Gastroesophageal sphincter (tissue), 4 donors: ENCODE measurements at regions not wholly inside any gene's neighbourhood (a gene's known extent, or its start where the extent isn't known, plus 50 kb on each side); places are given as distances from the start of the nearest gene placed in this dataset.

Experiments
- ATAC-seq: fragments of 150-250 bp; one replicate; pipeline ENCODE4 v1.9.1; 2016; ENCODE audit warnings: mild to moderate bottlenecking, moderate library complexity
- H3K27ac ChIP-seq, 4 donors: fragments of 200-600 bp; sonication (generic) in 3 of 4; 1 replicate in 3 of 4; 2 replicates in 1 of 4; pipeline ENCODE4 v1.5.1; 2016 to 2019
- H3K27me3 ChIP-seq: fragments of 200-600 bp; sonication (generic); one replicate; pipeline ENCODE4 v1.5.1; 2019
- H3K36me3 ChIP-seq, 2 donors: fragments of 200-600 bp; sonication (generic); one replicate each; pipeline ENCODE4 v1.5.1; 2019; ENCODE audit warnings: control low read depth in 1 of 2
- H3K4me1 ChIP-seq, 3 donors: fragments of 200-600 bp; sonication (generic); 1 replicate in 2 of 3; 2 replicates in 1 of 3; pipeline ENCODE4 v1.5.1; 2016 to 2019; ENCODE audit warnings: control low read depth in 2 of 3
- H3K4me3 ChIP-seq, 2 donors: fragments of 200-600 bp; sonication (generic); one replicate each; pipeline ENCODE4 v1.5.1; 2019; ENCODE audit warnings: mild to moderate bottlenecking in 1 of 2, moderate library complexity in 1 of 2
- H3K9me3 ChIP-seq, 3 donors: fragments of 200-600 bp; sonication (generic); one replicate each; pipeline ENCODE4 v1.5.1; 2017 to 2019; ENCODE audit warnings: control low read depth in 2 of 3
- CTCF ChIP-seq, 4 experiments: fragments of 200-600 bp in 2 of 4; fragments of 450-650 bp in 2 of 4; sonication (generic) in 1 of 4; IDR thresholded peaks; one replicate each; pipeline ENCODE4 v1.5.1; 2017 to 2019; ENCODE audit warnings: antibody characterized with exemption in 4 of 4, mild to moderate bottlenecking in 2 of 4, moderate library complexity in 2 of 4
- EP300 ChIP-seq: sonication (generic); formaldehyde crosslinking; IDR thresholded peaks from one replicate; pipeline ENCODE4 v1.6.1; 2017; ENCODE audit warnings: antibody characterized with exemption, mild to moderate bottlenecking
- POLR2A ChIP-seq, 2 donors: fragments of 450-650 bp; IDR thresholded peaks; one replicate each; pipeline ENCODE4 v1.6.1; 2017; ENCODE audit warnings: antibody characterized with exemption in 2 of 2, mild to moderate bottlenecking in 2 of 2, moderate library complexity in 1 of 2
- POLR2AphosphoS5 ChIP-seq: sonication (generic); formaldehyde crosslinking; IDR thresholded peaks from one replicate; pipeline ENCODE4 v1.6.1; 2017; ENCODE audit warnings: antibody characterized with exemption
- WGBS, 2 donors: methylation state at CpG; one replicate each; pipeline ENCODE4 v1.1.5; 2018; ENCODE audit warnings: low coverage in 1 of 2; 5-methylcytosine and 5-hydroxymethylcytosine counted together

GRCh38 chr5:13328316-13328715 lies 616.2 kb downstream of the DNAH5 start:
- no peak for ATAC-seq

GRCh38 chr5:13325765-13326164 lies 618.7 kb downstream of the DNAH5 start:
- TF ChIP-seq POLR2A (IDR thresholded peaks at IDR 0.05) (no peak), CTCF (IDR thresholded peaks at IDR 0.05) (no peak), EP300 (no peak), POLR2AphosphoS5 (no peak)
- Histone ChIP-seq H3K27ac (no peak overlapping the region), H3K9me3 (no peaks in the 10 kb centered on the region), H3K4me1 (no peaks in the 10 kb centered on the region), H3K27me3 (no peaks in the 10 kb centered on the region), H3K36me3 (no peaks in the 10 kb centered on the region), H3K4me3 (no peak overlapping the region)
- no peak for ATAC-seq
- 0 to 57% methylated on average over 1 of the region's 1 CpG for WGBS, 2 donors

More at GRCh38 chr5:13328316-13328715, 616.2 kb downstream of the DNAH5 start:
- Histone ChIP-seq H3K27ac (no peak overlapping the region), H3K4me3 (no peak overlapping the region), H3K36me3 (no peaks in the 10 kb centered on the region), H3K27me3 (no peaks in the 10 kb centered on the region), H3K4me1 (no peaks in the 10 kb centered on the region), H3K9me3 (peaks cover 0 to 4% (median 0%) of the 10 kb centered on the region in 3 donors)
- no peak for TF ChIP-seq POLR2A (IDR thresholded peaks at IDR 0.05)
- TF ChIP-seq POLR2AphosphoS5: no peak
- TF ChIP-seq EP300: no peak
- TF ChIP-seq CTCF (IDR thresholded peaks at IDR 0.05): no peak
- WGBS, 2 donors: 80 to 87% methylated on average over 1 of the region's 1 CpG

DNA sequence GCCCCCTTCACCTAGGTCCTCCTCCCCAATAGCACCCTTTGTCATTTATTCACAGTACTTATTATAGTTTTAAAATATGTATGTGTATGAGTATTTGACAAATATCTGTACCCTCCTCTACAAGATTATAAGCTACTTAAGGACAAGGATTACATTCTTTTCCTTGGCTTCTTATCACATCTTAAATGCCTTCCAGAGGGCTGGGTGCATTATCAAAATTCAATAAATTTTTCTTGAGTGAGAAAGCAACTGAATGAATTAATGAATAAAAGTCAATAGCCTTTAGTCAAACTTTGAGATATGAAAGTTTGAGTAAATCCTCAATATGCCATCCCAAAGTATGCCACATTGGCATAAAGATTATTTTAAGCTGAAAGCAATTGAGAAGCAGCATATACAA lies 621.7 kb downstream of the DNAH5 start:
- Histone ChIP-seq H3K27ac (no peak overlapping the region), H3K27me3 (no peaks in the 10 kb centered on the region), H3K4me3 (no peak overlapping the region), H3K9me3 (peaks cover 0 to 12% (median 0%) of the 10 kb centered on the region in 3 donors), H3K4me1 (no peaks in the 10 kb centered on the region), H3K36me3 (no peaks in the 10 kb centered on the region)
- ATAC-seq: no peak
- TF ChIP-seq CTCF (IDR thresholded peaks at IDR 0.05): no peak
- TF ChIP-seq POLR2A (IDR thresholded peaks at IDR 0.05): no peak
- TF ChIP-seq EP300: no peak
- no peak for TF ChIP-seq POLR2AphosphoS5

DNA sequence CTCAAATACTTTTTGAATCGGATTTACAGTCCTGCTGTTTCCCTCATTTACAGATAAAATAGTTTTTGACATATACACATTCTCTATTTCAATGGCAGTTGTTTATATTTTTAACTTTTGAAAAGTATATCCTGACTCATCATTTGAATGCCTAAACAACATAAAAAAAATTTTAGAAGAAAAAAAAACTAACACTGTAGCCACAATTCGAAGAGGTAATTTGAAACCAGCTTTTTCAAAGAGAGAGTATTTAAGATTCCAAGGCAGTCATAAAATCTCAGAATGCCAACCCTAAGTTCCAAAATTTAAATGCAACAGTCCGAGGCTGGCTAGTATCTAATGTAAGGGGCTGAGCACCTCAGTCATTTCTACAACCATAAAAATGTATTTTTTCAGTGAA lies 626.8 kb downstream of the DNAH5 start:
- H3K4me1 ChIP-seq: no peaks in the 10 kb centered on the region
- H3K27me3 ChIP-seq: no peaks in the 10 kb centered on the region
- TF ChIP-seq CTCF (IDR thresholded peaks at IDR 0.05): no peak
- no peak for TF ChIP-seq POLR2AphosphoS5
- TF ChIP-seq EP300: no peak
- no peak for TF ChIP-seq POLR2A (IDR thresholded peaks at IDR 0.05)
- H3K4me3 ChIP-seq: no peak overlapping the region
- no peak overlapping the region for H3K27ac ChIP-seq
- WGBS, 2 donors: 47 to 50% methylated on average over 3 of the region's 3 CpGs
- H3K9me3 ChIP-seq: peaks cover 0 to 12% (median 0%) of the 10 kb centered on the region in 3 donors
- no peaks in the 10 kb centered on the region for H3K36me3 ChIP-seq
- no peak for ATAC-seq

- WGBS, 2 donors: 58 to 77% methylated on average over 2 of the region's 2 CpGs
- Histone ChIP-seq H3K27me3 (no peaks in the 10 kb centered on the region), H3K36me3 (no peaks in the 10 kb centered on the region), H3K4me3 (no peak overlapping the region), H3K4me1 (no peaks in the 10 kb centered on the region), H3K9me3 (peaks cover 0 to 12% (median 0%) of the 10 kb centered on the region in 3 donors), H3K27ac (no peak overlapping the region)
- ATAC-seq: no peak
- TF ChIP-seq CTCF (IDR thresholded peaks at IDR 0.05) (no peak), POLR2AphosphoS5 (no peak), EP300 (no peak), POLR2A (IDR thresholded peaks at IDR 0.05) (no peak)
Measured at GRCh38 chr5:13316176-13316575, 628.3 kb downstream of the DNAH5 start.
